ENCODE measurements at regions not wholly inside any gene's neighbourhood (a gene's known extent, or its start where the extent isn't known, plus 50 kb on each side); places are given as distances from the start of the nearest gene placed in this dataset.

- TF ChIP-seq CTCF (IDR thresholded peaks at IDR 0.05): no peak
- no peak for TF ChIP-seq POLR2A (IDR thresholded peaks at IDR 0.05)
- TF ChIP-seq POLR2AphosphoS5 (IDR thresholded peaks at IDR 0.05): no peak
- TF ChIP-seq EP300 (IDR thresholded peaks at IDR 0.05): no peak
Observed at GRCh38 chrX:126064901-126065541, 101.1 kb downstream of the DCAF12L2 start.
